Testis (tissue), 2 donors: ENCODE measurements at regions not wholly inside any gene's neighbourhood (a gene's known extent, or its start where the extent isn't known, plus 50 kb on each side); places are given as distances from the start of the nearest gene placed in this dataset.

Source experiments
- DNase-seq: peaks from one replicate; pipeline ENCODE4 v3.0.0-alpha.2; 2019
- H3K27ac ChIP-seq, 2 donors: fragments of 200-600 bp; sonication (generic); one replicate each; pipeline ENCODE4 v1.5.1; 2019
- H3K27me3 ChIP-seq: fragments of 200-600 bp; sonication (generic); one replicate; pipeline ENCODE4 v1.5.1; 2019
- H3K36me3 ChIP-seq: fragments of 200-600 bp; sonication (generic); one replicate; pipeline ENCODE4 v1.5.1; 2017; ENCODE audit warnings: low read depth; ENCODE audit errors: missing control alignments
- H3K4me1 ChIP-seq: fragments of 200-600 bp; sonication (generic); one replicate; pipeline ENCODE4 v1.5.1; 2019
- H3K4me3 ChIP-seq, 2 donors: fragments of 200-600 bp; sonication (generic); one replicate each; pipeline ENCODE4 v1.5.1; 2017 to 2019
- H3K9me3 ChIP-seq: fragments of 200-600 bp; sonication (generic); one replicate; pipeline ENCODE4 v1.5.1; 2017
- CTCF ChIP-seq, 3 experiments: fragments of 450-650 bp in 2 of 3; fragments of 200-600 bp in 1 of 3; sonication (generic) in 1 of 3; IDR thresholded peaks; one replicate each; pipeline ENCODE4 v1.5.1; 2016 to 2019; ENCODE audit warnings: antibody characterized with exemption in 3 of 3, mild to moderate bottlenecking in 2 of 3, moderate library complexity in 1 of 3
- POLR2A ChIP-seq: fragments of 450-650 bp; IDR thresholded peaks from one replicate; pipeline ENCODE4 v1.6.1; 2017; ENCODE audit warnings: antibody characterized with exemption, mild to moderate bottlenecking, moderate library complexity
- WGBS, 2 donors: methylation state at CpG; one replicate each; pipeline ENCODE4 v1.1.5; 2018; 5-methylcytosine and 5-hydroxymethylcytosine counted together
- intact Hi-C: fragments of 100-400 bp; cut with DNase I; formaldehyde crosslinking; loops from one replicate; pipeline ENCODE4 v1.15.1; 2023; ENCODE audit warnings: low total_unique reads

- intact Hi-C loops: no loop called here
- Histone ChIP-seq H3K4me1 (no peaks in the 10 kb centered on the region), H3K9me3 (no peaks in the 10 kb centered on the region), H3K4me3 (no peak overlapping the region), H3K36me3 (no peaks in the 10 kb centered on the region), H3K27ac (no peak overlapping the region), H3K27me3 (no peaks in the 10 kb centered on the region)
- TF ChIP-seq POLR2A (no peak), CTCF (IDR thresholded peaks at IDR 0.05) (no peak)
- no peak for DNase-seq
- 87 to 89% methylated on average over 13 of the region's 13 CpGs for WGBS, 2 donors
Measured at GRCh38 chr11:134893810-134894685, 482.0 kb upstream of the B3GAT1 start.

GRCh38 chr11:134890446-134890845 is 478.4 kb upstream of the B3GAT1 start:
- Histone ChIP-seq H3K27ac (no peak overlapping the region), H3K4me1 (no peaks in the 10 kb centered on the region), H3K9me3 (no peaks in the 10 kb centered on the region), H3K36me3 (no peaks in the 10 kb centered on the region), H3K4me3 (no peak overlapping the region), H3K27me3 (no peaks in the 10 kb centered on the region)
- DNase-seq: no peak
- intact Hi-C loops: no loop called here
- TF ChIP-seq POLR2A: no peak
- no peak for TF ChIP-seq CTCF (IDR thresholded peaks at IDR 0.05)
- WGBS, 2 donors: 81 to 95% methylated on average over 5 of the region's 5 CpGs

- Histone ChIP-seq H3K27ac (no peak overlapping the region), H3K4me1 (no peaks in the 10 kb centered on the region), H3K9me3 (no peaks in the 10 kb centered on the region), H3K4me3 (no peak overlapping the region), H3K27me3 (no peaks in the 10 kb centered on the region), H3K36me3 (no peaks in the 10 kb centered on the region)
- no peak for DNase-seq
- TF ChIP-seq CTCF (IDR thresholded peaks at IDR 0.05) (no peak), POLR2A (no peak)
- intact Hi-C loops: no loop called here
- 87 to 88% methylated on average over 6 of the region's 6 CpGs for WGBS, 2 donors
Measured at GRCh38 chr11:134889832-134890231, 477.8 kb upstream of the B3GAT1 start.

- no peaks in the 10 kb centered on the region for H3K27me3 ChIP-seq
- intact Hi-C loops: no loop called here
- no peak for TF ChIP-seq POLR2A
- no peak for TF ChIP-seq CTCF (IDR thresholded peaks at IDR 0.05)
- H3K27ac ChIP-seq: no peak overlapping the region
- no peak for DNase-seq
- WGBS, 2 donors: 83 to 85% methylated on average over 10 of the region's 10 CpGs
- no peak overlapping the region for H3K4me3 ChIP-seq
- no peaks in the 10 kb centered on the region for H3K4me1 ChIP-seq
- no peaks in the 10 kb centered on the region for H3K9me3 ChIP-seq
- H3K36me3 ChIP-seq: no peaks in the 10 kb centered on the region
Measured at GRCh38 chr11:134888821-134889220, 476.8 kb upstream of the B3GAT1 start.

GRCh38 chr11:134887896-134888295 is 475.9 kb upstream of the B3GAT1 start:
- H3K4me3 ChIP-seq: no peak overlapping the region
- DNase-seq: no peak
- 79 to 85% methylated on average over 4 of the region's 4 CpGs for WGBS, 2 donors
- H3K4me1 ChIP-seq: no peaks in the 10 kb centered on the region
- no peaks in the 10 kb centered on the region for H3K36me3 ChIP-seq
- intact Hi-C loops: no loop called here
- no peak overlapping the region for H3K27ac ChIP-seq
- no peak for TF ChIP-seq POLR2A
- no peak for TF ChIP-seq CTCF (IDR thresholded peaks at IDR 0.05)
- H3K27me3 ChIP-seq: no peaks in the 10 kb centered on the region
- H3K9me3 ChIP-seq: no peaks in the 10 kb centered on the region
